HepG2 (cell line): ENCODE measurements at regions not wholly inside any gene's neighbourhood (a gene's known extent, or its start where the extent isn't known, plus 50 kb on each side); places are given as distances from the start of the nearest gene placed in this dataset.

ENCODE experiments used
- AGO1 ChIP-seq: fragments of 200-400 bp; formaldehyde crosslinking; IDR thresholded peaks from 2 replicates; pipeline ENCODE4 v1.6.1; 2017; ENCODE audit warnings: mild to moderate bottlenecking, low read depth, low read length, moderate library complexity; ENCODE audit not compliant: poor library complexity, severe bottlenecking
- FOXA1 ChIP-seq, 2 experiments: fragments of 450-650 bp in 1 of 2; sonication (generic) in 1 of 2; formaldehyde crosslinking in 1 of 2; IDR thresholded peaks; 2 replicates each; pipeline versions ENCODE4 v1.4.0 to v1.6.1; 2016 to 2020; ENCODE audit warnings: missing genetic modification reagents in 1 of 2
- HNRNPLL ChIP-seq: fragments of 200-400 bp; formaldehyde crosslinking; IDR thresholded peaks from 2 replicates; pipeline ENCODE4 v1.6.1; 2017; ENCODE audit warnings: mild to moderate bottlenecking, low read depth, low read length; ENCODE audit not compliant: poor library complexity, severe bottlenecking
- KAT8 ChIP-seq: IDR thresholded peaks from 2 replicates; pipeline ENCODE4 v1.6.1; 2016; ENCODE audit warnings: missing genetic modification reagents, missing compliant biosample characterization
- LBX2 ChIP-seq: sonication (generic); formaldehyde crosslinking; IDR thresholded peaks from 2 replicates; pipeline ENCODE4 v1.5.0; 2020; ENCODE audit warnings: missing genetic modification reagents, mild to moderate bottlenecking, borderline replicate concordance
- MIER2 ChIP-seq: IDR thresholded peaks from 2 replicates; pipeline ENCODE4 v1.6.1; 2016; ENCODE audit warnings: missing biosample characterization, missing genetic modification reagents
- MTA1 ChIP-seq: sonication (generic); formaldehyde crosslinking; IDR thresholded peaks from 2 replicates; pipeline ENCODE4 v1.4.0; 2020; ENCODE audit warnings: missing genetic modification reagents, mild to moderate bottlenecking, borderline replicate concordance
- NR2F1 ChIP-seq, 2 experiments: fragments of 450-650 bp in 1 of 2; formaldehyde crosslinking in 1 of 2; IDR thresholded peaks; 2 replicates each; pipeline versions ENCODE4 v1.5.0 to v1.6.1; 2016 to 2020; ENCODE audit warnings: mild to moderate bottlenecking in 1 of 2, missing compliant biosample characterization in 1 of 2, missing genetic modification reagents in 1 of 2, moderate library complexity in 1 of 2
- PCBP2 ChIP-seq: fragments of 200-400 bp; formaldehyde crosslinking; optimal IDR thresholded peaks from 2 replicates; pipeline ENCODE3; 2018; ENCODE audit warnings: low read length, low read depth; ENCODE audit not compliant: poor library complexity, severe bottlenecking
- POLR2AphosphoS2 ChIP-seq: IDR thresholded peaks from 2 replicates; pipeline ENCODE4 v1.6.1; 2011; ENCODE audit warnings: low read depth, low read length, improper control_type of control experiment
- RBM39 ChIP-seq: fragments of 200-400 bp; formaldehyde crosslinking; IDR thresholded peaks from one replicate; pipeline ENCODE4 v1.6.1; 2018; ENCODE audit warnings: antibody characterized with exemption, mild to moderate bottlenecking, low read depth, low read length; ENCODE audit not compliant: poor library complexity, severe bottlenecking
- SKIL ChIP-seq: sonication (generic); formaldehyde crosslinking; IDR thresholded peaks from 2 replicates; pipeline ENCODE4 v1.8.0; 2022; ENCODE audit warnings: missing genetic modification reagents, mild to moderate bottlenecking, moderate library complexity, borderline replicate concordance
- THRA ChIP-seq: sonication (generic); formaldehyde crosslinking; IDR thresholded peaks from 2 replicates; pipeline ENCODE4 v1.4.0; 2020; ENCODE audit warnings: missing genetic modification reagents, borderline replicate concordance
- TP53 ChIP-seq: sonication (generic); formaldehyde crosslinking; conservative IDR thresholded peaks from 2 replicates; pipeline ENCODE4 v1.4.0; 2020; ENCODE audit warnings: missing genetic modification reagents
- TRIM24 ChIP-seq: sonication (generic); formaldehyde crosslinking; IDR thresholded peaks from 2 replicates; pipeline ENCODE4 v1.8.0; 2022; ENCODE audit warnings: mild to moderate bottlenecking, missing genetic modification reagents
- ZBTB34 ChIP-seq: sonication (generic); formaldehyde crosslinking; IDR thresholded peaks from 2 replicates; pipeline ENCODE4 v1.8.0; 2022; ENCODE audit warnings: mild to moderate bottlenecking, missing genetic modification reagents
- ZBTB38 ChIP-seq: sonication (generic); formaldehyde crosslinking; IDR thresholded peaks from 2 replicates; pipeline ENCODE4 v1.5.1; 2020; ENCODE audit warnings: mild to moderate bottlenecking, missing genetic modification reagents
- ZNF138 ChIP-seq: sonication (generic); formaldehyde crosslinking; IDR thresholded peaks from 2 replicates; pipeline ENCODE4 v1.5.0; 2020; ENCODE audit warnings: mild to moderate bottlenecking, low read depth, missing genetic modification reagents
- ZNF274 ChIP-seq: sonication (generic); formaldehyde crosslinking; IDR thresholded peaks from 2 replicates; pipeline ENCODE4 v1.5.1; 2020; ENCODE audit warnings: mild to moderate bottlenecking, missing genetic modification reagents
- ZNF292 ChIP-seq: sonication (generic); formaldehyde crosslinking; IDR thresholded peaks from 2 replicates; pipeline ENCODE4 v1.8.1; 2022; ENCODE audit warnings: mild to moderate bottlenecking, low read depth, missing genetic modification reagents, borderline replicate concordance
- ZNF614 ChIP-seq: IDR thresholded peaks from 2 replicates; pipeline ENCODE4 v1.6.1; 2018; ENCODE audit warnings: missing biosample characterization, missing genetic modification reagents, inconsistent platforms, borderline replicate concordance
- ZNF616 ChIP-seq: sonication (generic); formaldehyde crosslinking; IDR thresholded peaks from 2 replicates; pipeline ENCODE4 v1.5.0; 2020; ENCODE audit warnings: low read depth, mild to moderate bottlenecking, missing genetic modification reagents
- ZNF761 ChIP-seq: sonication (generic); formaldehyde crosslinking; conservative IDR thresholded peaks from 2 replicates; pipeline ENCODE4 v1.4.0; 2020; ENCODE audit warnings: mild to moderate bottlenecking, missing genetic modification reagents
- ZNF781 ChIP-seq: sonication (generic); formaldehyde crosslinking; IDR thresholded peaks from 2 replicates; pipeline ENCODE4 v1.5.1; 2020; ENCODE audit warnings: borderline replicate concordance, mild to moderate bottlenecking, missing genetic modification reagents; ENCODE audit errors: not compliant biosample characterization

- TF ChIP-seq SKIL (CRISPR knock-in tag) (peak; percentile 75), RBM39 (no peak), ZNF781 (CRISPR knock-in tag) (no peak), HNRNPLL (no peak), MTA1 (CRISPR knock-in tag) (peak; percentile 88; the same call in 1 of the 2 replicates), PCBP2 (no peak), MIER2 (CRISPR knock-in tag) (peak; percentile 49; the same call in 1 of the 2 replicates), TP53 (CRISPR knock-in tag) (no peak), ZNF292 (CRISPR knock-in tag) (peak; percentile 95), ZNF761 (peak; percentile 54; the same call in 1 of the 2 replicates), TRIM24 (CRISPR knock-in tag) (peak; percentile 42; the same call in 1 of the 2 replicates), ZNF616 (CRISPR knock-in tag) (no peak), ZBTB34 (CRISPR knock-in tag) (peak; percentile 65; the same call in 1 of the 2 replicates), LBX2 (CRISPR knock-in tag) (no peak; the same call in 1 of the 2 replicates), THRA (peak; percentile 41; the same call in 1 of the 2 replicates), ZNF274 (no peak), FOXA1 (IDR thresholded peaks at IDR 0.05) (no peak), FOXA1 (CRISPR knock-in tag; IDR thresholded peaks at IDR 0.05) (peak; percentile 62; the same call in 1 of the 2 replicates), AGO1 (no peak), ZNF138 (CRISPR knock-in tag) (no peak), ZBTB38 (CRISPR knock-in tag) (no peak), KAT8 (CRISPR knock-in tag) (peak; percentile 67), POLR2AphosphoS2 (no peak), NR2F1 (CRISPR knock-in tag; IDR thresholded peaks at IDR 0.05) (0 out of 4 replicates have a peak, but pooled peaks of 1 of the 2 experiments have one; percentile 18), ZNF614 (CRISPR knock-in tag) (peak; percentile 80; the same call in 1 of the 2 replicates)
Observed at GRCh38 chr2:63737081-63737751, 104.5 kb upstream of the UGP2 start (continued).
